ENCODE measurements at regions not wholly inside any gene's neighbourhood (a gene's known extent, or its start where the extent isn't known, plus 50 kb on each side); places are given as distances from the start of the nearest gene placed in this dataset.

DNA sequence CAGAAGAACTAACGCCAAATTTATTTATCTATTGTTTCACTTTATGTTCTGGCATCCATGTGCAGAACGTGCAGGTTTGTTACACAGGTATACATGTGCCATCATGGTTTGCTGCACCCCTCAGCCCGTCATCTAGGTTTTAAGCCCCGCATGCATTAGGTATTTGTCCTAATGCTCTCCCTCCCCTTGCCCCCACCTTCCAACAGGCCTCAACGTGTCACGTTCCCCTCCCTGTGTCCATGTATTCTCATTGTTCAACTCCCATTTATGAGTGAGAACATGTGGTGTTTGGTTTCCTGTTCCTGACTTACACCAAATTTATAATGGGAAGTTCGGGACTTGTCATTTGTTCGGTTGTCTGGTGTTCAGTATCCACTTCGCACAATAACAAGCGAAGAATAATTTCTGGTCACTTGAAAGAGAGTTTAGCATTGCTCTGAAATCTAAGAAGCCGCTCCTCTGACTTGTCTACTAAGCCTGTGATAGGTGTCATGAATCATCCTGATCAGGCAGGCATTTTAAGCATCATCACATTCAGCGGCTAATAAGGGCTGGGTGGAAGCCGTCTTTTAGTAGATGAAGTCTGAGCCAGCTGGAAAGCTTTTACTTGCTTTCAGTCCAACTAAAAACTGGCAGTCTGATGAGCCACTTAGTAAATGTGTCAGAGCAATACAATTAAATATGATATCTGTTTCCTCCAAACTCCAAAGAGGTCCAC is 1065.7 kb upstream of the PABPC4L start:
- Histone ChIP-seq H3K9me2 (replicated peaks; ENCODE audit: insufficient read depth) (no peaks in the 10 kb centered on the region), H3K27me3 (no peaks in the 10 kb centered on the region), H3K27ac (no peak overlapping the region), H3K9me3 (ENCODE audit: low read depth) (no peaks in the 10 kb centered on the region), H3K4me2 (no peak overlapping the region), H3K4me1 (ENCODE audit: insufficient read depth) (no peaks in the 10 kb centered on the region), H3K79me2 (no peaks in the 10 kb centered on the region), H3K36me3 (replicated peaks; ENCODE audit: insufficient read depth, low read depth) (no peaks in the 10 kb centered on the region), H4K20me1 (ENCODE audit: insufficient read depth, poor library complexity, severe bottlenecking) (no peaks in the 10 kb centered on the region), H3K4me3 (no peak overlapping the region), H2AFZ (no peak overlapping the region)
- DNase-seq (ENCODE audit: low spot score), result no peak
- WGBS (ENCODE audit: low lambda C conversion rate, missing lambda C conversion rate), result 89% methylated on average over 13 of the region's 13 CpGs
- TF ChIP-seq EZH2 (IDR thresholded peaks at IDR 0.05; ENCODE audit: borderline replicate concordance), result no peak
- TF ChIP-seq EZH2phosphoT487 (IDR thresholded peaks at IDR 0.05; ENCODE audit: low read depth, severe bottlenecking, unreplicated experiment), result no peak

DNA sequence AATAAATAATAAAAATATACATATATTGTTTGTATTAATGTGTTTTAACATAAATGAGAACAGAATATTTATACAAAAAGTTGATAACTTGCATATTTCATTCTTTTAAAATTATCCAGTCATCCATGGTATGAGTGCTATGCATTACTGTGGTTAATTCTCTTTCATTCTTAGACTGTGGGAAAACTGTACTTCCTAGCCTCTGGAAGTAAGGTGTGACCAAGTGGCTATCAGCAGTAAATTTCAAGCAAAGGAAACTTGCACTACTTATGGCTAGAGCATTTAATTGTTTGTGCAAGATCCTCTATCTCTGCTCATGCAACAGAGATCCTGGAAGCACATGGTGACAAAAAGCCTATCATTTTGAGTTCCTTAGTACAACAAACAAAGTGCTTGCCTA is 1054.5 kb upstream of the PABPC4L start:
- Histone ChIP-seq H3K9me2 (replicated peaks; ENCODE audit: insufficient read depth) (no peaks in the 10 kb centered on the region), H3K36me3 (replicated peaks; ENCODE audit: insufficient read depth, low read depth) (no peaks in the 10 kb centered on the region), H4K20me1 (ENCODE audit: insufficient read depth, poor library complexity, severe bottlenecking) (no peaks in the 10 kb centered on the region), H3K4me2 (no peak overlapping the region), H3K79me2 (no peaks in the 10 kb centered on the region), H3K4me1 (ENCODE audit: insufficient read depth) (no peaks in the 10 kb centered on the region), H3K27me3 (no peaks in the 10 kb centered on the region), H3K9me3 (ENCODE audit: low read depth) (no peaks in the 10 kb centered on the region), H2AFZ (no peak overlapping the region), H3K27ac (no peak overlapping the region), H3K4me3 (no peak overlapping the region)
- TF ChIP-seq EZH2phosphoT487 (IDR thresholded peaks at IDR 0.05; ENCODE audit: low read depth, severe bottlenecking, unreplicated experiment) (no peak), EZH2 (IDR thresholded peaks at IDR 0.05; ENCODE audit: borderline replicate concordance) (no peak)
- TF ChIP-seq, protein P1, sequence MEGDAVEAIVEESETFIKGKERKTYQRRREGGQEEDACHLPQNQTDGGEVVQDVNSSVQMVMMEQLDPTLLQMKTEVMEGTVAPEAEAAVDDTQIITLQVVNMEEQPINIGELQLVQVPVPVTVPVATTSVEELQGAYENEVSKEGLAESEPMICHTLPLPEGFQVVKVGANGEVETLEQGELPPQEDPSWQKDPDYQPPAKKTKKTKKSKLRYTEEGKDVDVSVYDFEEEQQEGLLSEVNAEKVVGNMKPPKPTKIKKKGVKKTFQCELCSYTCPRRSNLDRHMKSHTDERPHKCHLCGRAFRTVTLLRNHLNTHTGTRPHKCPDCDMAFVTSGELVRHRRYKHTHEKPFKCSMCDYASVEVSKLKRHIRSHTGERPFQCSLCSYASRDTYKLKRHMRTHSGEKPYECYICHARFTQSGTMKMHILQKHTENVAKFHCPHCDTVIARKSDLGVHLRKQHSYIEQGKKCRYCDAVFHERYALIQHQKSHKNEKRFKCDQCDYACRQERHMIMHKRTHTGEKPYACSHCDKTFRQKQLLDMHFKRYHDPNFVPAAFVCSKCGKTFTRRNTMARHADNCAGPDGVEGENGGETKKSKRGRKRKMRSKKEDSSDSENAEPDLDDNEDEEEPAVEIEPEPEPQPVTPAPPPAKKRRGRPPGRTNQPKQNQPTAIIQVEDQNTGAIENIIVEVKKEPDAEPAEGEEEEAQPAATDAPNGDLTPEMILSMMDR (IDR thresholded peaks at IDR 0.05; ENCODE audit: poor library complexity), result no peak
- DNase-seq (ENCODE audit: low spot score), result no peak

DNA sequence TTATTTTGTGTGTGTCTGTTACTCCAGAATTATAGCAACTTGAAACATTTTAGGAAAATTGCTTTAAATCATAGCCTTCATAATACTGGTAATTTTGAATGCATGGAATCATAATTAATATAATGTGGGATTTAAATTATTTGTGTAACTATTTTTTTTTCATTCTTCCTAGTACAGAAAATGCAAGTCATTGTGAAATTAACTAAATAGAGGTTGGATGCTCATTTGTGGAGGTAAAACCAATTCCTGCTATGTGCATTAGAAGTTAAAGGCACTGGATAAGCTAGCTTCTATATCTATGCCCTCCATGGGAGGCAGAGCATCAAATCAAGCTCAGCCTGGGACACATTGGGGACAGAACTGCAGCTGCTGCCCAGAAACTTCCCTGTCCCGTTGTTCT is 1048.5 kb upstream of the PABPC4L start:
- no peak for DNase-seq (ENCODE audit: low spot score)
- no peak overlapping the region for H3K4me3 ChIP-seq
- no peaks in the 10 kb centered on the region for H3K27me3 ChIP-seq
- no peak overlapping the region for H2AFZ ChIP-seq
- H4K20me1 ChIP-seq (ENCODE audit: insufficient read depth, poor library complexity, severe bottlenecking), result no peaks in the 10 kb centered on the region
- H3K4me2 ChIP-seq, result no peak overlapping the region
- H3K9me2 ChIP-seq (replicated peaks; ENCODE audit: insufficient read depth), result no peaks in the 10 kb centered on the region
- H3K27ac ChIP-seq, result no peak overlapping the region
- 59% methylated on average over 1 of the region's 1 CpG for WGBS (ENCODE audit: low lambda C conversion rate, missing lambda C conversion rate)
- no peaks in the 10 kb centered on the region for H3K79me2 ChIP-seq
- H3K36me3 ChIP-seq (replicated peaks; ENCODE audit: insufficient read depth, low read depth), result no peaks in the 10 kb centered on the region
- TF ChIP-seq EZH2 (IDR thresholded peaks at IDR 0.05; ENCODE audit: borderline replicate concordance) (no peak), EZH2phosphoT487 (IDR thresholded peaks at IDR 0.05; ENCODE audit: low read depth, severe bottlenecking, unreplicated experiment) (no peak)
- TF ChIP-seq, protein P1 (IDR thresholded peaks at IDR 0.05; ENCODE audit: poor library complexity), result no peak
- no peaks in the 10 kb centered on the region for H3K4me1 ChIP-seq (ENCODE audit: insufficient read depth)
- no peaks in the 10 kb centered on the region for H3K9me3 ChIP-seq (ENCODE audit: low read depth)

DNA sequence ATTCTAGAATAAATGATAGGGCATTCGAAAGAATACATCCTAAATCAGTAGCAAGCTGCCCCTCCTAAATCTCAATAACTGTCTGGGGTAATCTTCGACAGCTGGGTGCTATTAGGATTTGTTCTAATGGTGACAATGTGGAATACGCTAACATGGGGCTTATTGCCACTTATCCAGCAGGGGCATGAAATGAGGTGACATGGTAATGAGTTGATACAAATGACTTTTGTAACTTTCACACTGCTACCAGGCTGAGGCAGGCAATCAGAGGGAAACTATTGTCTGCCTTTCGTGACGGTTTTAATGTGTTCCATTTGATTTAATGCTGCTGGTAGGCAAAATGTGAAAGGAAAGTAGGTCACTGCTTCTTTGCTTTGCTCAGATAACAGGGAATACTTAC is 1047.4 kb upstream of the PABPC4L start:
- H3K4me2 ChIP-seq, result no peak overlapping the region
- no peak overlapping the region for H3K27ac ChIP-seq
- TF ChIP-seq, protein P1 (IDR thresholded peaks at IDR 0.05; ENCODE audit: poor library complexity), result no peak
- TF ChIP-seq EZH2 (IDR thresholded peaks at IDR 0.05; ENCODE audit: borderline replicate concordance), result no peak
- no peak for TF ChIP-seq EZH2phosphoT487 (IDR thresholded peaks at IDR 0.05; ENCODE audit: low read depth, severe bottlenecking, unreplicated experiment)
- H3K9me3 ChIP-seq (ENCODE audit: low read depth), result no peaks in the 10 kb centered on the region
- no peaks in the 10 kb centered on the region for H3K79me2 ChIP-seq
- WGBS (ENCODE audit: low lambda C conversion rate, missing lambda C conversion rate), result 75% methylated on average over 5 of the region's 5 CpGs
- no peaks in the 10 kb centered on the region for H3K4me1 ChIP-seq (ENCODE audit: insufficient read depth)
- no peaks in the 10 kb centered on the region for H3K27me3 ChIP-seq
- H3K4me3 ChIP-seq, result no peak overlapping the region
- H2AFZ ChIP-seq, result no peak overlapping the region
- no peaks in the 10 kb centered on the region for H3K9me2 ChIP-seq (replicated peaks; ENCODE audit: insufficient read depth)
- DNase-seq (ENCODE audit: low spot score), result no peak
- no peaks in the 10 kb centered on the region for H3K36me3 ChIP-seq (replicated peaks; ENCODE audit: insufficient read depth, low read depth)
- H4K20me1 ChIP-seq (ENCODE audit: insufficient read depth, poor library complexity, severe bottlenecking), result no peaks in the 10 kb centered on the region
